ENCODE measurements at regions not wholly inside any gene's neighbourhood (a gene's known extent, or its start where the extent isn't known, plus 50 kb on each side); places are given as distances from the start of the nearest gene placed in this dataset.
"Not testable (repeated sequence)": the region's sequence is repeated elsewhere in the genome, so short reads cannot be mapped to it uniquely, and the experiment has no call there.

- DNase-seq, result no peak
Observed at GRCh38 chr10:55227967-55228366, 426.9 kb upstream of the PCDH15 start.

DNA sequence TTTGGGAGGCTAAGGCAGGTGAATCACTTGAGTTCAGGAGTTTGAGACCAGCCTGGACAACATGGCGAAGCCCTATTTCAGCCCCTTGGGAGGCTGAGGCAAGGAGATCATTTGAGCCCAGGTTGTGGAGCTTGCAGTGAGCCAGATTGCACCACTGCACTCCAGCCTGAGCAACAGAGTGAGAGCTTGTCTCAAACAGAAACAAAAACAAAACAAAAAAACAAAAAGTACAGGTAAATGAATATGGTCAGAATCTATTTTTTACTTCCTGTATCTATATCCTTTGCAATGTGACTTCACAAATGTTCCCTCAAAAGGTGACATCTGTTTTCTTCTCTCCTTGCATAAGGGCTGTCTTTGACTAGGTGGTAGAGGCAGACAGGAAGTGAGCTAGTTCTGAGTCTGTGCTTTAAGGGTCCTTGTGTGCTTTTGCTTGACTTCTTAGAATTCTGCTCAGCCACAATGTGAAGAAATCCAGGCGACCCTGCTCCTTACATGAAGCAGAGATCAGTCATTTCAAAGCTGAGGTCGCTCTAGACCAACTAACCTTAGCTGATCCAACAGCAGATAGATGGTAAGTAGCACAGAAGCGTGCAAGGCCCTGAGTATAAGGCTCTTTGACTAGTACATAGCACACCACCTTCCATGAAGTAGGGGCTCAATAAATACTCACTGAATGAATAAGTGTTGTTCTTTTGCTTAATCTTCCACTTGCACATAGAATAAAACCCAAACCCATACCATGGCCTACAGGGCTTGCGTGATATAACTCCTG lies 423.2 kb upstream of the PCDH15 start:
- no peak for DNase-seq

- no peak for DNase-seq
Observed at GRCh38 chr10:55223352-55223751, 422.3 kb upstream of the PCDH15 start.

GRCh38 chr10:55220975-55221374 lies 419.9 kb upstream of the PCDH15 start:
- no peak for DNase-seq

GRCh38 chr10:55215699-55216098 lies 414.7 kb upstream of the PCDH15 start:
- DNase-seq, result no peak

- no peak for DNase-seq
Observed at GRCh38 chr10:55214608-55215007, 413.6 kb upstream of the PCDH15 start.

DNA sequence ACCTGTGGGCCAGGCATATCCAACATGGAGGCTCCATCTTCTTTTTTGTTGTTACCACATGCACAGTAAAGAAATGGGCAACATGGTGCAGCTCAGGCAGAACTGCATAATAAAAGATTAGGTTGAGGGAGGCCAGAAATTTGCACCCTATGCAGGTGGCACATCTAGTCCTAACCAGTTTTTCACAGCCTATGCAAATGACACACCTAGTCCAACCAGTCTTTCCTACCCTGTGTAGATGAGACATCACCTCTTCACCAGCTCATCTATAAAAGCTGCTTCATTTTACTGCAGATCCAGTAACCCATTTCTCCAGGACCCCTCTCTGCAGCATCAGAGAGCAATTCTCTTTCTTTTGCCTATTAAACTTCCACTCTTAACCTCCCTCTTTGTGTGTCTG lies 411.0 kb upstream of the PCDH15 start:
- DNase-seq, result no peak

DNA sequence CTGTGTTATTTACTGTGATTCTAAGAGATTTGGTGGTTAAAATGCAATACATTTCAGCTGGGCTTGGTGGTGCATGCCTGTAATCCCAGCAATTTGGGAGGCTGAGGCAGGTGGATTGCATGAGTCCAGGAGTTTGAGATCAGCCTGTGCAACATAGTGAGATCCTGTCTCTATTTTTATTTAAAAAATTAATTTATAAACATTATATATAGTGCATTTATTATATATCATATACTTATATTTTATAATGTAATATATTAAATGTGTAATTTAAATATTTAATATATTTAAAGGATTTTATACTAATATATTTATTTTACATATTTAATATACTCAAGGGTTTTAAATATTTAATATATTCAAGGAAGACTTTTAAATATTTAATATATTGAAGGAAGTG lies 402.8 kb upstream of the PCDH15 start:
- no peak for DNase-seq

DNA sequence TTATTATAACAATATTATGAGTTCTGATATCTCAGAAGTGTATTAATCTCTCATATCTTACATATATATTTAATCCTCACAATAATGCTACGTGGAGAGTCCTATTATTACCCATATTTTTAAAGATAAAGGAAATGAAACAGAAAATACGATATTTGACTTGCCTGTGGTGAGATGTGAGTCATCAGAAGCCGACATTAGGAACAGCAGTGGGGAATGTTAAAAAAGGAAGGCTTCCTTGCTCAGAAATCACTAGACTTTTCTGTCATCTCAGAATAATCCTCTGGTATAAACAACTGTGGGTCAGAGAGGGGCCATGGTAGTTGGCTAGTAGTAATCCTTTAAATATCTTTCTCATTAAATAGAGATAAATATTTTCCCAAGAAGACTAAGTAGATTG lies 402.3 kb upstream of the PCDH15 start:
- DNase-seq, result no peak

DNA sequence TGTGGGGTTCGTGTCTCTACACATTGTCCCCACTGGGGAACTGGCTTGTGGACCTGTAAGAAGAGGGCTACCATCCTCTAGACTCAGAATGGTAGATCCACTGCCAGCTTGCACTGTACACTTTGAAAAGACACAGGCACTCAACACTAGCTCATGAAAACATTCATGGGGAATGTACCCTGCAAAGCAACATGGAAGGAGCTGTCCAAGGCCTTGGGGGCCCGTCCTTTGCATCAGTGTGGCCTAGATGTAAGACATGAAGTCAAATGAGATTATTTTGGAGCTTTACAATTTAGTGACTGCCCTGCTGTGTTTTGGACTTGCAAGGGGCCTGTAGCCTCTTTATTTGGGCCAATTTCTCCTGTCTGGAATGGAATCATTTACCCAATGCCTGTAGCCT lies 399.0 kb upstream of the PCDH15 start:
- no peak for DNase-seq

- no peak for DNase-seq
Observed at GRCh38 chr10:55191236-55191860, 390.3 kb upstream of the PCDH15 start.

- no peak for DNase-seq
Observed at GRCh38 chr10:55183993-55184392, 383.0 kb upstream of the PCDH15 start.

DNA sequence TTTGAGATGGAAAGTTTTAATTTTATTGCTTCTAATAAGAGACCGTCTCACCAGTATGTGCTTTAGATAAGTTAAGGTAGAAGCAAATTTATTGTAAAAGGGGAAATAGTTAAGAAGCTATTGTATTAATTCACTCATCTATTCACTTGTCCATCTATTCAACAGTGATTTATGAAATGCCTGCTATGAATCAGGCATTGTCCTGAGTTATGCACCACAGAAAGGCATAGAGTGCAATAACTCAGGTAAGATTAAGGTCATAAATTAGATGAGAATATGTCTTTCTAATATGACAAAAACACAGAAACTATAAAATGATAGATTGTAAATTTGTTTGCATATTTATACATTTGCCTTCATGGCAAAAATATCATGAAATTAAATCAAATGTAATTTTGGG lies 379.3 kb upstream of the PCDH15 start:
- DNase-seq, result no peak

DNA sequence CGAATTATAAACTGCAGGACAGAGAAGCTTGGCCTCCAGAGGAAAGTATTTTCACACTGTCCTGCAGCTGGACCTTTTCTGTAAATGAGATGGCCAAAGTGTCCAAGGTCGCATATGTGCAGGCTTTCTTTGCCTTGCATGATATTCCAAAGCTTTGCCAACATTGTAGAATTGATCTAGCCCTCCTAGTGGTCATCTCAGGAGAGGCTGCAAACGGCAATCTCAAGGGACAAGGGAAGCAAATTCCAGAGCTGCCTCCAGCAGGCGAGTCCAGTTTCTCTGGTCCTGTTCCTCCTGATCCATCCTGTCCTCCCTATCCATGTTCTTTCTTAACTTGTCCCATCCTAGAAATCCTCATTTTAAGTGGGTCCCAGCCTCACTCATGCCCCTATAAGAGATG lies 373.4 kb upstream of the PCDH15 start:
- DNase-seq, result no peak

- DNase-seq, result no peak
Observed at GRCh38 chr10:55169493-55169892, 368.5 kb upstream of the PCDH15 start.

- no peak for DNase-seq
Observed at GRCh38 chr10:55168343-55168742, 367.3 kb upstream of the PCDH15 start.

GRCh38 chr10:55163388-55163979 lies 362.5 kb upstream of the PCDH15 start:
- DNase-seq, result no peak

DNA sequence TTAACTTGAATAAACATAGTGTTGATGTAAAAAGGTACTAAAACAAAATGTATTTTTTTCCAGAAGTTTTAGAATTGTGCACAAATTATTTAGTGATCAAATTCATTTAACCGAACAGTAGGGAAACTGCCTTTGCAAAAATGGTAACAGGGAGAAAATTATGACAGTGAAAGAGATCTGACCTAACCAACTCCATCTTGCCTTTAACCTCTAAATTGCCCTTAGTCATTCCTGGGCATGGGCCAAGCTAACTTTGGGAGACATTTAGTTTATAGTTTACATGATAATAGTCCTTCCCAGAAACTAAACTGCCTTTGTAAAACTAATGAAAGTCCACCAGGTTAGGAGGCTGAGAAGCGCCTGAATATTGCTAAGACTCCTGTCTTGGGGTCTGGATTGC lies 361.3 kb upstream of the PCDH15 start:
- not testable (repeated sequence) for DNase-seq

- no peak for DNase-seq
Observed at GRCh38 chr10:55160655-55161283, 359.7 kb upstream of the PCDH15 start.

DNA sequence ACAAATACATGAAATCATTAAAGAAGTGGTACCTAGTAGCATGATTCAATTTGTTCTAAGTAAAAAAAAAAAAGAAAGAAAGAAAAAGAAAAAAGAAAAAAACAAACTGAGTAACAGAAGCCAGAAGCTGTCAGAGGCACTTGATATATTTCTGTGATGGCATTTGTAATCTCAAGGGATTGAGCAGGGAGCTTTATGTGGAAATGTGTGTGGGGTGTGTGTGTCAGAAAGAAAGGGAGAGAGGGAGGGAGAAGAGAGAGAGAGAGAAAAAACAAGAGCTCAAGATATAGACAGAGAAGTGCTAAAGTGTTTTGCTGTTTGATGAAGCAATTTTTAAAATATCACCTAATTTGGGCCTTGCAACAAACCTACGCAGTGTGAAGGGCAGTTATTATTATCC lies 357.6 kb upstream of the PCDH15 start:
- no peak for DNase-seq

DNA sequence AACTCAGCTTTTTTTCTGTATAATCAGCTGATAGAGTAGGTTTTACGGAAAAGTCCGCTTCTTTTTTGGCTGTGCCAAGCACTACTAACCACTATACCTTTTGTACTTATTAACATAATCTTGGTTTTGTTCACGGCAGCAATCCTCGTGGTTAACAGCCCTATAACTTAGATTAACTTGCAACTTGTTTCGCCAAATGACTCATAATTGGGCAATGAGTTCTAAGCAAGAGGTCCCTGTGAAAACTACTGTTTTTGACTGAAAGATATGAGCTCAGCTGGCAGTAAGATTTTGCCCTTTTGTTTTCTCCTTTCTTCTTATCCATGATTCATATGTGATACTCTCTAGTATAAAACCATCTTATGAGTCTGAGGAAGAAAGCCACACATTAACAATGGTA lies 345.0 kb upstream of the PCDH15 start:
- no peak for DNase-seq

DNA sequence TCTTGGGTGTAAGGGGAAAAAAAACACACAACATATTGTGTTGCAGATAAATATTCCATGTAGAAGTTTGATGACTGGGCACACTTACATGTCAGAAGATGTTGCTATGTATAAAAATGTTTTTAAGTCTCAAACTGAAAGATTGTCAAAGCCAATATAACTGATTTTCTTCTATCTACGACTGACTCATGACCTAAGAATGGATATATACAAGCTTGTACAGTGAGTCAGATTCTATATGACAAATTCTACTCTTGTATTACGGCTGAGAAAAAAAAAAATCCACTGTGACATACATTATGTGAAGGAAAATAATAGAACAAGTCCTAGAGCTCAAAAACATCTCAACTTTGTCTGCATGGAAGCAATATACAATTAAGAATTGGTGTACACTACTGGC lies 343.0 kb upstream of the PCDH15 start:
- DNase-seq, result no peak

GRCh38 chr10:55141892-55142291 lies 340.9 kb upstream of the PCDH15 start:
- no peak for DNase-seq

GRCh38 chr10:55137063-55137462 lies 336.0 kb upstream of the PCDH15 start:
- no peak for DNase-seq
